Natural killer cell (primary cell): ENCODE measurements at regions not wholly inside any gene's neighbourhood (a gene's known extent, or its start where the extent isn't known, plus 50 kb on each side); places are given as distances from the start of the nearest gene placed in this dataset.

Experiments
- ATAC-seq, 3 donors: fragments of 150-1000 bp in 2 of 3; fragments of 200-7000 bp in 1 of 3; cut with Tn5 transposase; 1 replicate in 1 of 3; 2 replicates in 2 of 3; pipeline ENCODE4 v1.10.0; 2021; ENCODE audit warnings: mild to moderate bottlenecking in 2 of 3, moderate library complexity in 2 of 3
- DNase-seq, 2 donors: peaks; one replicate each; pipeline versions ENCODE4 v3.0.0 to v3.0.0-alpha.2; 2013 to 2021; ENCODE audit warnings: mixed read lengths in 1 of 2
- H3K27ac ChIP-seq: one replicate; pipeline ENCODE4 v1.5.1; 2013; ENCODE audit warnings: mild to moderate bottlenecking, low read length
- H3K27me3 ChIP-seq: one replicate; pipeline ENCODE4 v1.6.1; 2013; ENCODE audit warnings: low read length; ENCODE audit not compliant: control insufficient read depth, insufficient read depth
- H3K36me3 ChIP-seq: one replicate; pipeline ENCODE4 v1.6.1; 2013; ENCODE audit warnings: low read length; ENCODE audit not compliant: control insufficient read depth, insufficient read depth
- H3K4me1 ChIP-seq: one replicate; pipeline ENCODE4 v1.6.1; 2013; ENCODE audit warnings: low read length; ENCODE audit not compliant: control insufficient read depth, insufficient read depth
- H3K4me3 ChIP-seq: one replicate; pipeline ENCODE4 v1.5.1; 2013; ENCODE audit warnings: low read length
- H3K9me3 ChIP-seq: one replicate; pipeline ENCODE4 v1.6.1; 2013; ENCODE audit warnings: low read length; ENCODE audit not compliant: control insufficient read depth, insufficient read depth
- H3K27ac Mint-ChIP-seq, 2 donors: one replicate each; pipeline ENCODE4 v1.8.0; 2022; ENCODE audit warnings: mild to moderate bottlenecking in 2 of 2, mixed read lengths in 2 of 2, moderate library complexity in 1 of 2
- H3K27me3 Mint-ChIP-seq, 2 donors: one replicate each; pipeline ENCODE4 v1.8.0; 2022; ENCODE audit warnings: low read depth in 2 of 2, mixed read lengths in 2 of 2
- H3K36me3 Mint-ChIP-seq: one replicate; pipeline ENCODE4 v1.8.0; 2022; ENCODE audit warnings: mixed read lengths
- H3K4me1 Mint-ChIP-seq, 2 donors: one replicate each; pipeline ENCODE4 v1.8.0; 2022; ENCODE audit warnings: mixed read lengths in 2 of 2
- H3K4me3 Mint-ChIP-seq: one replicate; pipeline ENCODE4 v1.8.0; 2022; ENCODE audit warnings: mild to moderate bottlenecking, moderate library complexity, mixed read lengths
- H3K9me3 Mint-ChIP-seq, 2 donors: one replicate each; pipeline ENCODE4 v1.8.0; 2022; ENCODE audit warnings: mixed read lengths in 2 of 2
- CTCF ChIP-seq: fragments of 200-600 bp; IDR thresholded peaks from one replicate; pipeline ENCODE4 v1.8.0; 2022; ENCODE audit warnings: antibody characterized with exemption
- WGBS: methylation state at CpG from one replicate; pipeline ENCODE4 v1.1.7; 2013; ENCODE audit warnings: missing lambda C conversion rate; ENCODE audit not compliant: insufficient coverage; 5-methylcytosine and 5-hydroxymethylcytosine counted together
- intact Hi-C: fragments of 100-400 bp; cut with micrococcal nuclease; formaldehyde crosslinking; loops from one replicate; pipeline ENCODE4 v1.14.2; 2022

- no peak for TF ChIP-seq CTCF
Observed at GRCh38 chr2:236743921-236744280, 174.3 kb downstream of the ACKR3 start.

GRCh38 chr2:236744281-236744705 lies 174.7 kb downstream of the ACKR3 start:
- H3K4me1 ChIP-seq, result peaks cover 3% of the 10 kb centered on the region
- H3K36me3 ChIP-seq, result no peaks in the 10 kb centered on the region
- peaks cover 10 to 22% of the 10 kb centered on the region in 2 donors for H3K27me3 Mint-ChIP-seq
- H3K4me1 Mint-ChIP-seq, result no peaks in the 10 kb centered on the region
- no peaks in the 10 kb centered on the region for H3K27me3 ChIP-seq
- ATAC-seq (no peak), DNase-seq (no peak)
- no peak for TF ChIP-seq CTCF
- H3K36me3 Mint-ChIP-seq, result no peaks in the 10 kb centered on the region
- no peak overlapping the region for H3K27ac Mint-ChIP-seq
- no peaks in the 10 kb centered on the region for H3K9me3 Mint-ChIP-seq
- no peak overlapping the region for H3K4me3 ChIP-seq
- intact Hi-C loops, result no loop called here
- 84% methylated on average over 6 of the region's 6 CpGs for WGBS
- no peak overlapping the region for H3K4me3 Mint-ChIP-seq
- H3K9me3 ChIP-seq, result no peaks in the 10 kb centered on the region
- H3K27ac ChIP-seq, result no peak overlapping the region

More at GRCh38 chr2:236743921-236744280, 174.3 kb downstream of the ACKR3 start:
- Histone ChIP-seq H3K36me3 (no peaks in the 10 kb centered on the region), H3K27me3 (no peaks in the 10 kb centered on the region), H3K27ac (no peak overlapping the region), H3K9me3 (no peaks in the 10 kb centered on the region), H3K4me3 (no peak overlapping the region), H3K4me1 (peaks cover 3% of the 10 kb centered on the region)
- WGBS, result 46% methylated on average over 1 of the region's 1 CpG
- ATAC-seq (no peak), DNase-seq (no peak)
- no peak overlapping the region for H3K27ac Mint-ChIP-seq
- peaks cover 12 to 22% of the 10 kb centered on the region in 2 donors for H3K27me3 Mint-ChIP-seq
- no peaks in the 10 kb centered on the region for H3K9me3 Mint-ChIP-seq
- no peaks in the 10 kb centered on the region for H3K4me1 Mint-ChIP-seq
- no peak overlapping the region for H3K4me3 Mint-ChIP-seq
- no peaks in the 10 kb centered on the region for H3K36me3 Mint-ChIP-seq
- intact Hi-C loops, result no loop called here

- ATAC-seq, result no peak
- TF ChIP-seq CTCF, result no peak
- Histone ChIP-seq H3K9me3 (no peaks in the 10 kb centered on the region), H3K4me1 (peaks cover 8% of the 10 kb centered on the region), H3K36me3 (no peaks in the 10 kb centered on the region), H3K4me3 (no peak overlapping the region), H3K27ac (no peak overlapping the region), H3K27me3 (no peaks in the 10 kb centered on the region)
- H3K36me3 Mint-ChIP-seq, result no peaks in the 10 kb centered on the region
- H3K27ac Mint-ChIP-seq, result no peak overlapping the region
- peaks cover 10 to 22% of the 10 kb centered on the region in 2 donors for H3K27me3 Mint-ChIP-seq
- no peak for DNase-seq
- no peak overlapping the region for H3K4me3 Mint-ChIP-seq
- intact Hi-C loops, result no loop called here
- no CpG with 5 or more reads among the region's 1 CpG for WGBS
- H3K4me1 Mint-ChIP-seq, result no peaks in the 10 kb centered on the region
- no peaks in the 10 kb centered on the region for H3K9me3 Mint-ChIP-seq
Observed at GRCh38 chr2:236744716-236745115, 175.1 kb downstream of the ACKR3 start.

GRCh38 chr2:236745420-236746210 lies 176.0 kb downstream of the ACKR3 start:
- Mint-ChIP-seq H3K27me3 (peaks cover 10 to 22% of the 10 kb centered on the region in 2 donors), H3K27ac (no peak overlapping the region)
- no peak overlapping the region for H3K4me3 ChIP-seq

More at GRCh38 chr2:236745420-236746210, 176.0 kb downstream of the ACKR3 start:
- no peaks in the 10 kb centered on the region for H3K27me3 ChIP-seq
- ATAC-seq (no peak), DNase-seq (no peak)
- H3K4me3 Mint-ChIP-seq, result no peak overlapping the region
- intact Hi-C loops, result no loop called here
- TF ChIP-seq CTCF, result no peak
- H3K4me1 Mint-ChIP-seq, result no peaks in the 10 kb centered on the region
- no peaks in the 10 kb centered on the region for H3K36me3 ChIP-seq
- H3K36me3 Mint-ChIP-seq, result no peaks in the 10 kb centered on the region
- 78% methylated on average over 4 of the region's 5 CpGs for WGBS
- no peaks in the 10 kb centered on the region for H3K9me3 Mint-ChIP-seq
- H3K4me1 ChIP-seq, result peaks cover 10% of the 10 kb centered on the region
- H3K27ac ChIP-seq, result no peak overlapping the region
- H3K9me3 ChIP-seq, result no peaks in the 10 kb centered on the region
